ENCODE measurements at regions not wholly inside any gene's neighbourhood (a gene's known extent, or its start where the extent isn't known, plus 50 kb on each side); places are given as distances from the start of the nearest gene placed in this dataset.

DNA sequence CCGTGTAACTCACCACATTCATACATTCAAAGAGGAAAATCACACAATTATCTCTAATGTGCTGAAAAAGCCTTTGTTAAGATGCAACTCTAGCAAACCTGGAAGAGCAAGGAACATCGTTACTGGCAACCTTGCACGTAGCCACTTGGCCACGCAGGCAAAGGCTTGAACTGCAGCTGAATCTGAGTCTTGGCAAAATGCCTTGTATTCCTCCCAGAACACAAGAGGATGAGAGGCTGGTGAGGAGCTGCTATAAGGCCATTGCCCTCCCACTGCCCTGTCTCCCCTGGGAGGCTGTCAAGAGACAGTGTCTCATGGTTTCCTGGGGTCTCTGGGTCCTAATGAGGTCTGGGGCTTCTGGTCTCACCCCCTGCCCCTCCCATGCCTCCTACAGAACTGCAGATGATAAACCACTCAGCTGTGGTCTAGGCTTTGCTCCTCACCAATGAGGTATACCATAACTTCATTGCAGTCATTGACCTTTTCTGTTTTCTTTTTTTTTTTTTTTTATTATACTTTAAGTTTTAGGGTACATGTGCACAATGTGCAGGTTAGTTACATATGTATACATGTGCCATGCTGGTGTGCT, 141.4 kb downstream of the SPP2 start:
- TF ChIP-seq SPI1 (IDR thresholded peaks at IDR 0.05; ENCODE audit: borderline replicate concordance, low read depth) (no peak), CTCF (IDR thresholded peaks at IDR 0.05; ENCODE audit: insufficient read depth, low read length) (no peak), GABPA (IDR thresholded peaks at IDR 0.05; ENCODE audit: low read depth) (no peak), POLR2AphosphoS5 (IDR thresholded peaks at IDR 0.05; ENCODE audit: low read depth) (no peak)
- TF ChIP-seq, protein P1, sequence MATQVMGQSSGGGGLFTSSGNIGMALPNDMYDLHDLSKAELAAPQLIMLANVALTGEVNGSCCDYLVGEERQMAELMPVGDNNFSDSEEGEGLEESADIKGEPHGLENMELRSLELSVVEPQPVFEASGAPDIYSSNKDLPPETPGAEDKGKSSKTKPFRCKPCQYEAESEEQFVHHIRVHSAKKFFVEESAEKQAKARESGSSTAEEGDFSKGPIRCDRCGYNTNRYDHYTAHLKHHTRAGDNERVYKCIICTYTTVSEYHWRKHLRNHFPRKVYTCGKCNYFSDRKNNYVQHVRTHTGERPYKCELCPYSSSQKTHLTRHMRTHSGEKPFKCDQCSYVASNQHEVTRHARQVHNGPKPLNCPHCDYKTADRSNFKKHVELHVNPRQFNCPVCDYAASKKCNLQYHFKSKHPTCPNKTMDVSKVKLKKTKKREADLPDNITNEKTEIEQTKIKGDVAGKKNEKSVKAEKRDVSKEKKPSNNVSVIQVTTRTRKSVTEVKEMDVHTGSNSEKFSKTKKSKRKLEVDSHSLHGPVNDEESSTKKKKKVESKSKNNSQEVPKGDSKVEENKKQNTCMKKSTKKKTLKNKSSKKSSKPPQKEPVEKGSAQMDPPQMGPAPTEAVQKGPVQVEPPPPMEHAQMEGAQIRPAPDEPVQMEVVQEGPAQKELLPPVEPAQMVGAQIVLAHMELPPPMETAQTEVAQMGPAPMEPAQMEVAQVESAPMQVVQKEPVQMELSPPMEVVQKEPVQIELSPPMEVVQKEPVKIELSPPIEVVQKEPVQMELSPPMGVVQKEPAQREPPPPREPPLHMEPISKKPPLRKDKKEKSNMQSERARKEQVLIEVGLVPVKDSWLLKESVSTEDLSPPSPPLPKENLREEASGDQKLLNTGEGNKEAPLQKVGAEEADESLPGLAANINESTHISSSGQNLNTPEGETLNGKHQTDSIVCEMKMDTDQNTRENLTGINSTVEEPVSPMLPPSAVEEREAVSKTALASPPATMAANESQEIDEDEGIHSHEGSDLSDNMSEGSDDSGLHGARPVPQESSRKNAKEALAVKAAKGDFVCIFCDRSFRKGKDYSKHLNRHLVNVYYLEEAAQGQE (IDR thresholded peaks at IDR 0.05; ENCODE audit: insufficient replicate concordance, low read depth) = no peak
- no peak overlapping the region for H3K4me3 ChIP-seq (replicated peaks; ENCODE audit: insufficient read depth, low read length)
- H3K27me3 ChIP-seq (ENCODE audit: insufficient read depth, poor library complexity, severe bottlenecking) = peaks cover 3% of the 10 kb centered on the region
- DNase-seq (ENCODE audit: low read depth in 1 of 2, low spot score in 1 of 2) = no peak
- no peak overlapping the region for H3K27ac ChIP-seq (replicated peaks)

- TF ChIP-seq CTCF (IDR thresholded peaks at IDR 0.05; ENCODE audit: insufficient read depth, low read length) (no peak), GABPA (IDR thresholded peaks at IDR 0.05; ENCODE audit: low read depth) (no peak)
- no peak for DNase-seq (ENCODE audit: low read depth in 1 of 2, low spot score in 1 of 2)
- H3K27ac ChIP-seq (replicated peaks) = no peak overlapping the region
- H3K4me3 ChIP-seq (replicated peaks; ENCODE audit: insufficient read depth, low read length) = no peak overlapping the region
- H3K27me3 ChIP-seq (ENCODE audit: insufficient read depth, poor library complexity, severe bottlenecking) = peaks cover 3% of the 10 kb centered on the region
These were observed 139.3 kb downstream of the SPP2 start for GRCh38 chr2:234189786-234190300.

- no peak for DNase-seq (ENCODE audit: low read depth in 1 of 2, low spot score in 1 of 2)
These were observed 138.7 kb downstream of the SPP2 start for GRCh38 chr2:234189230-234189629.

More at GRCh38 chr2:234189230-234189629, 138.7 kb downstream of the SPP2 start:
- Histone ChIP-seq H3K27me3 (ENCODE audit: insufficient read depth, poor library complexity, severe bottlenecking) (peaks cover 3% of the 10 kb centered on the region), H3K4me3 (replicated peaks; ENCODE audit: insufficient read depth, low read length) (no peak overlapping the region), H3K27ac (replicated peaks) (no peak overlapping the region)
- TF ChIP-seq, protein P1 (IDR thresholded peaks at IDR 0.05; ENCODE audit: insufficient replicate concordance, low read depth) = no peak
- TF ChIP-seq SPI1 (IDR thresholded peaks at IDR 0.05; ENCODE audit: borderline replicate concordance, low read depth) (no peak), CTCF (IDR thresholded peaks at IDR 0.05; ENCODE audit: insufficient read depth, low read length) (no peak)
